ENCODE measurements at regions not wholly inside any gene's neighbourhood (a gene's known extent, or its start where the extent isn't known, plus 50 kb on each side); places are given as distances from the start of the nearest gene placed in this dataset.
"Not testable (repeated sequence)": the region's sequence is repeated elsewhere in the genome, so short reads cannot be mapped to it uniquely, and the experiment has no call there.

DNA sequence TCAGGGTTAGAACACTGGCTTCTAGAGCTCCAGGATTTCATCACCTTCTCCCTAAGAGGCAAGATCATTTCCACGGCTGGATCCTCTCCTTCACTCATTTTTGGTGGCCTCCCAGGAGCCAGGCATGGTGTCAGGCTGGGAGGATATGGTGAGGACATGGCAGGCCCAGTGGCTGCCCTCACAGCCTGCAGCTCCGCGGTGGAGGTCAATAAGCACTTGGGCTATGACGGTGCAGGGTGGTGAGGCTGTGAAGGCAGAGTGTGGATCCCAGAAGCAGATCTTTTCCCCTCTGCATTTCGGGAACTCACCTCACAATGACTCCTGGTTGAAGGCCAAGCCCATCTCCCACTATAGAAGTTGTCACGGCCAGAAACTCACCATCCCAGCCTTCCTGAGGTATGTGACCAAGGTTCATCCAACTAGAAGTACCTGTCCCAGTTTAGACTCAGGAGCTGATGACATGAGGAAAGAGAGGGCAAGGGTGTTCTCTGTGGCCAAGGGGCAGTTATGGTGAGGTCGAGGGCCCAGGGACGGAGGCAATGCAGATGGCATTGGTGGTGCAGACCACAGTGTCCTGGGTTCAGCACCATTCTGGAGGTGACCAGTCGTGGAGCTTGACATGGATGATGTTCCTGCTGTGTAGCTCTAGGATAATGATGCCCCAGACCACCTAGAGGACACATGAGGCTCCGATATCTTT lies 100.1 kb upstream of the SMAD3 start:
- DNase-seq (ENCODE audit: low spot score), result no peak
- intact Hi-C loops (cut with micrococcal nuclease; ENCODE audit: unreplicated experiment), result no loop called here
- Histone ChIP-seq H3K9me2 (ENCODE audit: insufficient read depth, low read length) (no peaks in the 10 kb centered on the region), H2AFZ (ENCODE audit: low read length) (no peak overlapping the region), H3K4me1 (ENCODE audit: insufficient read depth, low read length, poor library complexity, severe bottlenecking) (no peaks in the 10 kb centered on the region), H3K4me2 (ENCODE audit: low read length) (no peak overlapping the region), H3K79me2 (ENCODE audit: insufficient read depth, low read depth, low read length) (no peaks in the 10 kb centered on the region), H3K9me3 (ENCODE audit: low read length) (no peaks in the 10 kb centered on the region), H3K4me3 (ENCODE audit: low read depth, low read length, poor library complexity, severe bottlenecking) (no peak overlapping the region), H3K36me3 (ENCODE audit: insufficient read depth, low read length) (no peaks in the 10 kb centered on the region), H4K20me1 (ENCODE audit: insufficient read depth, low read length) (no peaks in the 10 kb centered on the region), H3K27ac (ENCODE audit: low read depth, low read length, poor library complexity, severe bottlenecking) (no peak overlapping the region)
- no TSS peak for BruUV-seq (replicated peaks)
- TF ChIP-seq, protein P1, sequence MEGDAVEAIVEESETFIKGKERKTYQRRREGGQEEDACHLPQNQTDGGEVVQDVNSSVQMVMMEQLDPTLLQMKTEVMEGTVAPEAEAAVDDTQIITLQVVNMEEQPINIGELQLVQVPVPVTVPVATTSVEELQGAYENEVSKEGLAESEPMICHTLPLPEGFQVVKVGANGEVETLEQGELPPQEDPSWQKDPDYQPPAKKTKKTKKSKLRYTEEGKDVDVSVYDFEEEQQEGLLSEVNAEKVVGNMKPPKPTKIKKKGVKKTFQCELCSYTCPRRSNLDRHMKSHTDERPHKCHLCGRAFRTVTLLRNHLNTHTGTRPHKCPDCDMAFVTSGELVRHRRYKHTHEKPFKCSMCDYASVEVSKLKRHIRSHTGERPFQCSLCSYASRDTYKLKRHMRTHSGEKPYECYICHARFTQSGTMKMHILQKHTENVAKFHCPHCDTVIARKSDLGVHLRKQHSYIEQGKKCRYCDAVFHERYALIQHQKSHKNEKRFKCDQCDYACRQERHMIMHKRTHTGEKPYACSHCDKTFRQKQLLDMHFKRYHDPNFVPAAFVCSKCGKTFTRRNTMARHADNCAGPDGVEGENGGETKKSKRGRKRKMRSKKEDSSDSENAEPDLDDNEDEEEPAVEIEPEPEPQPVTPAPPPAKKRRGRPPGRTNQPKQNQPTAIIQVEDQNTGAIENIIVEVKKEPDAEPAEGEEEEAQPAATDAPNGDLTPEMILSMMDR (conservative IDR thresholded peaks at IDR 0.05; ENCODE audit: low read length), result no peak
- no peak for TF ChIP-seq EZH2phosphoT487 (IDR thresholded peaks at IDR 0.05; ENCODE audit: borderline replicate concordance, low read depth, low read length)
- CTCF ChIA-PET (ENCODE audit: unreplicated experiment), result no interaction called here
- POLR2A ChIA-PET, result no interaction called here

DNA sequence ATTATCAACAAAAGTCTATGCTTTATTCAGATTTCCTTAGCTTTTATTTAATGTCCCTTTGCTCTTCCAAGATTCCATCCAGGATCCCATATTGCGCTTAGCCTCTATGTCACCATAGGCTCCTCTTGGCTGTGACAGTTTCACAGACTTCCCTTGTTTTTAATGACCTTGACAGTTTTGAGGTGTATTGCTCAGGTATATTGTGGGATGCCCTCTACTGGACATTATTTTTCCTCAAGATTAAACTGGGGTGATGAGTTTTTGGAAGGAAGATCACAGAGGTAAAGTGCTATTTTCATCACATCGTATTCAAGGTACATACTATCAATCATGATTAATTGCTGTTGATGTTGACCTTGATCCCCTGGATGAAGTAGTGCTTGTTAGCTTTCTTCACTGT lies 99.1 kb upstream of the SMAD3 start:
- Histone ChIP-seq H3K4me2 (ENCODE audit: low read length) (no peak overlapping the region), H3K79me2 (ENCODE audit: insufficient read depth, low read depth, low read length) (no peaks in the 10 kb centered on the region), H3K9me2 (ENCODE audit: insufficient read depth, low read length) (no peaks in the 10 kb centered on the region), H3K4me1 (ENCODE audit: insufficient read depth, low read length, poor library complexity, severe bottlenecking) (no peaks in the 10 kb centered on the region), H2AFZ (ENCODE audit: low read length) (no peak overlapping the region), H4K20me1 (ENCODE audit: insufficient read depth, low read length) (no peaks in the 10 kb centered on the region), H3K9me3 (ENCODE audit: low read length) (no peaks in the 10 kb centered on the region), H3K27ac (ENCODE audit: low read depth, low read length, poor library complexity, severe bottlenecking) (no peak overlapping the region), H3K4me3 (ENCODE audit: low read depth, low read length, poor library complexity, severe bottlenecking) (no peak overlapping the region), H3K36me3 (ENCODE audit: insufficient read depth, low read length) (no peaks in the 10 kb centered on the region)
- intact Hi-C loops (cut with micrococcal nuclease; ENCODE audit: unreplicated experiment), result no loop called here
- POLR2A ChIA-PET, result no interaction called here
- CTCF ChIA-PET (ENCODE audit: unreplicated experiment), result no interaction called here
- DNase-seq (ENCODE audit: low spot score), result peak; percentile 44
- BruUV-seq (replicated peaks), result no TSS peak
- TF ChIP-seq EZH2phosphoT487 (IDR thresholded peaks at IDR 0.05; ENCODE audit: borderline replicate concordance, low read depth, low read length), result no peak
- TF ChIP-seq, protein P1 (conservative IDR thresholded peaks at IDR 0.05; ENCODE audit: low read length), result peak; percentile 73

DNA sequence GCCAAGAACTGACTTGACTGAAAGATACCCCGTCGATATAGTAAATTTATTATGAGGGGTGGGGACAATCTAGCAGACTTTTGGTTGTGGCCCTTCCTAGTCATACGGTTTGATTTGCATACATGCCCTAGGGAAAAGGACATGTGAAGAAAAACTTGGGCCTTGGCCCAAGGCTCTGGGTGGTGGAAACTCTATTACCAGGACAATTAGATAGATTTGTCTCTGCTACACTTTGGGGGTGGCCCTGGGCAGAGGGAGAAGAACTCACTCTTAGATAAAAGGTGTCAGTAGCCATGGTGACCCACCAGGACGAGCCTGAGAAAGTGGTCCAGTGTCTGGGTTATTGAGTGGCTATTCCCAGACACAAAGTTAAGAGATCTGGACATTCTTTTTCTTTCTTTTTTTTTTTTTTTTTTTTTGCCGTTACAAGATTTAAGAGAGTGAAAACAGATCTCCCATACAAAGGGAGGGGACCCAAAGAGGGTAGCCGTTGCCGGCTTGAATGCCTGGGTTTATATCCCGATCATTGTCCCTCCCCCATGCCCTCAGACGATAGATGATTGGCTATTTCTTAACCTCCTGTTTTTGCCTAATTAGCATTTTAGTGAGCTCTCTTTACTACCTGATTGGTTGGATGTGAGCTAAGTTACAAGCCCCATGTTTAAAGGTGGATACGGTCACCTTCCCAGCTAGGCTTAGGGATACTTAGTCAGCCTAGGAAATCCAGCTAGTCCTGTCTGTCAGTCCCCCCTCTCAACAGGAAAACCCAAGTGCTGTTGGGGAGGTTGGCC lies 96.4 kb upstream of the SMAD3 start:
- Histone ChIP-seq H4K20me1 (ENCODE audit: insufficient read depth, low read length) (no peaks in the 10 kb centered on the region), H3K4me3 (ENCODE audit: low read depth, low read length, poor library complexity, severe bottlenecking) (no peak overlapping the region), H3K4me1 (ENCODE audit: insufficient read depth, low read length, poor library complexity, severe bottlenecking) (no peaks in the 10 kb centered on the region), H3K79me2 (ENCODE audit: insufficient read depth, low read depth, low read length) (no peaks in the 10 kb centered on the region), H3K27ac (ENCODE audit: low read depth, low read length, poor library complexity, severe bottlenecking) (no peak overlapping the region), H2AFZ (ENCODE audit: low read length) (no peak overlapping the region), H3K9me2 (ENCODE audit: insufficient read depth, low read length) (no peaks in the 10 kb centered on the region), H3K9me3 (ENCODE audit: low read length) (no peaks in the 10 kb centered on the region), H3K4me2 (ENCODE audit: low read length) (no peak overlapping the region), H3K36me3 (ENCODE audit: insufficient read depth, low read length) (no peaks in the 10 kb centered on the region)
- ChIA-PET POLR2A (no interaction called here), CTCF (ENCODE audit: unreplicated experiment) (no interaction called here)
- intact Hi-C loops (cut with micrococcal nuclease; ENCODE audit: unreplicated experiment), result no loop called here
- TF ChIP-seq EZH2phosphoT487 (IDR thresholded peaks at IDR 0.05; ENCODE audit: borderline replicate concordance, low read depth, low read length), result no peak
- TF ChIP-seq, protein P1 (conservative IDR thresholded peaks at IDR 0.05; ENCODE audit: low read length), result no peak
- DNase-seq (ENCODE audit: low spot score), result no peak
- BruUV-seq (replicated peaks), result no TSS peak

DNA sequence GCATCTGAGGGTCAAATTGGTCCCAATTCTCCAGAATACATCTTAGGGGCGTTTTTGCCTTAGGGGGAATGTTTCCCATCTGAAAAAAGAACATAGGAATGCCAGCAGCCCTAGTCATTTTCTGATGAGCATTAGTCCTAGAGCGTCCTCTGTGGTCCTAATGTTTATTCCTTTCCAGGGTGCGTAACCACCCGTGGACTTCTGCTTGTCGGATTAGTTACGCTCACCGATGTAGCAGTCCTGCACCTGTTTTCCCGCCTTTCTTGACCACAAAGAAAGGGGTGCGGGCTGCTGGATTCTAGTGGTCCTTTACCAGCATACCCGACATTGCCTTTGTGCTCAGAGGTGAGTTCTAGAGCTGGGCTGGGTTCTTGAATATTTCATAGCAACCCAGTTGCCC lies 91.3 kb upstream of the SMAD3 start:
- BruUV-seq (replicated peaks); H3K27ac ChIP-seq (ENCODE audit: low read depth, low read length, poor library complexity, severe bottlenecking); H3K4me1 ChIP-seq (ENCODE audit: insufficient read depth, low read length, poor library complexity, severe bottlenecking); H3K9me2 ChIP-seq (ENCODE audit: insufficient read depth, low read length); POLR2A ChIA-PET; H4K20me1 ChIP-seq (ENCODE audit: insufficient read depth, low read length); H3K4me2 ChIP-seq (ENCODE audit: low read length); H3K79me2 ChIP-seq (ENCODE audit: insufficient read depth, low read depth, low read length); H3K4me3 ChIP-seq (ENCODE audit: low read depth, low read length, poor library complexity, severe bottlenecking); H3K9me3 ChIP-seq (ENCODE audit: low read length); H2AFZ ChIP-seq (ENCODE audit: low read length); DNase-seq (ENCODE audit: low spot score); CTCF ChIA-PET (ENCODE audit: unreplicated experiment); intact Hi-C loops (cut with micrococcal nuclease; ENCODE audit: unreplicated experiment); H3K36me3 ChIP-seq (ENCODE audit: insufficient read depth, low read length): not testable (repeated sequence)

Data from OCI-LY7 (cell line).